NT2/D1 (cell line): ENCODE measurements at regions not wholly inside any gene's neighbourhood (a gene's known extent, or its start where the extent isn't known, plus 50 kb on each side); places are given as distances from the start of the nearest gene placed in this dataset.

ENCODE experiments used
- YY1 ChIP-seq: IDR thresholded peaks from 2 replicates; pipeline ENCODE4 v1.6.1; 2011; ENCODE audit not compliant: insufficient read length, insufficient read depth
- ZNF274 ChIP-seq: IDR thresholded peaks from 2 replicates; pipeline ENCODE4 v1.6.1; 2011; ENCODE audit warnings: mild to moderate bottlenecking, low read depth, low read length

- TF ChIP-seq ZNF274 (no peak), YY1 (no peak)
Measured at GRCh38 chr22:48700180-48700565, 1127.5 kb downstream of the BRD1 start.
